ENCODE measurements at regions not wholly inside any gene's neighbourhood (a gene's known extent, or its start where the extent isn't known, plus 50 kb on each side); places are given as distances from the start of the nearest gene placed in this dataset.
"Not testable (repeated sequence)": the region's sequence is repeated elsewhere in the genome, so short reads cannot be mapped to it uniquely, and the experiment has no call there.

DNA sequence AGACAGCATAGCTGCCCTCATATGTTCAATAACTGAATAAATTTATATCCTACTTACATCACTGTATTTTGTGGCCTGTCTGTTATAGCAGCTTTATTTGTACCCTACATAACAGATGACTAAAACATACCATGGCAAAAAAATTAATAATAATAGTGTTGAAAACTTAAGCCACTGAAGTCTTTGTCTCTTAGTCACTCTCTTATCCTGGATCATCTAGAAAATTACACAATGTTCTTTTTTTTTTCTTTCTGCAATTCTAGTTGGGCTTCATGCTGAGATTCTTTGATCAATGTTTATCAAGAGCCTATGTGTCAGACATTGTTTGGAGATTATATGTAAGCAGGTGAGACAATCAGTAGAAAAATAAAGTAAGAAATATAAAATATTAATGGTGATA, 519.3 kb upstream of the ARPP21 start:
- Histone ChIP-seq H3K4me3 (replicated peaks; ENCODE audit: low read depth, low read length) (no peak overlapping the region), H3K27me3 (replicated peaks; ENCODE audit: control insufficient read depth, insufficient read depth, low read length) (no peaks in the 10 kb centered on the region), H3K36me3 (ENCODE audit: control insufficient read depth, insufficient read depth, low read length) (no peaks in the 10 kb centered on the region)
- TF ChIP-seq, protein P1, sequence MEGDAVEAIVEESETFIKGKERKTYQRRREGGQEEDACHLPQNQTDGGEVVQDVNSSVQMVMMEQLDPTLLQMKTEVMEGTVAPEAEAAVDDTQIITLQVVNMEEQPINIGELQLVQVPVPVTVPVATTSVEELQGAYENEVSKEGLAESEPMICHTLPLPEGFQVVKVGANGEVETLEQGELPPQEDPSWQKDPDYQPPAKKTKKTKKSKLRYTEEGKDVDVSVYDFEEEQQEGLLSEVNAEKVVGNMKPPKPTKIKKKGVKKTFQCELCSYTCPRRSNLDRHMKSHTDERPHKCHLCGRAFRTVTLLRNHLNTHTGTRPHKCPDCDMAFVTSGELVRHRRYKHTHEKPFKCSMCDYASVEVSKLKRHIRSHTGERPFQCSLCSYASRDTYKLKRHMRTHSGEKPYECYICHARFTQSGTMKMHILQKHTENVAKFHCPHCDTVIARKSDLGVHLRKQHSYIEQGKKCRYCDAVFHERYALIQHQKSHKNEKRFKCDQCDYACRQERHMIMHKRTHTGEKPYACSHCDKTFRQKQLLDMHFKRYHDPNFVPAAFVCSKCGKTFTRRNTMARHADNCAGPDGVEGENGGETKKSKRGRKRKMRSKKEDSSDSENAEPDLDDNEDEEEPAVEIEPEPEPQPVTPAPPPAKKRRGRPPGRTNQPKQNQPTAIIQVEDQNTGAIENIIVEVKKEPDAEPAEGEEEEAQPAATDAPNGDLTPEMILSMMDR (IDR thresholded peaks at IDR 0.05; ENCODE audit: insufficient read depth, low read length, poor library complexity, severe bottlenecking), result no peak
- DNase-seq (ENCODE audit: extremely low read depth, insufficient read length), result no peak

DNA sequence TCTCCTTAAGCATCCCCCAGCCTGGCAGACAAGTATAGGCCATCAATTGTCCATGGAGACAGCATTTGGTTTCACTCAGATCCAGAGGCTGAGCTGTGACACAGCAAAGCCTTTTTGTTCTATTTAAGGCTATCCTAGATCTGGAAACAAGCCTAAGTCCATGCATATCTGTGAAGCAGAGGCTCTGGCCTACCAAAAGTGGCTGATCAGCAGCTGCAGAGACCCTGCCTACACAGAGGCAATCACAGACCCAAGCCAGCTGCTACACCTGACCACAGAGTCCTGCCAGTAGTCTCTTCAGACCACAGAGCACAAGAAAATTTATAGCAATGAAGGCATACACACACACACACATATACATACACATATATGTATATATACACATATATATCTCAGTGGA, 501.7 kb upstream of the ARPP21 start:
- TF ChIP-seq, protein P1 (IDR thresholded peaks at IDR 0.05; ENCODE audit: insufficient read depth, low read length, poor library complexity, severe bottlenecking), result no peak
- Histone ChIP-seq H3K4me3 (replicated peaks; ENCODE audit: low read depth, low read length) (no peak overlapping the region), H3K36me3 (ENCODE audit: control insufficient read depth, insufficient read depth, low read length) (no peaks in the 10 kb centered on the region), H3K27me3 (replicated peaks; ENCODE audit: control insufficient read depth, insufficient read depth, low read length) (no peaks in the 10 kb centered on the region)
- no peak for DNase-seq (ENCODE audit: extremely low read depth, insufficient read length)

DNA sequence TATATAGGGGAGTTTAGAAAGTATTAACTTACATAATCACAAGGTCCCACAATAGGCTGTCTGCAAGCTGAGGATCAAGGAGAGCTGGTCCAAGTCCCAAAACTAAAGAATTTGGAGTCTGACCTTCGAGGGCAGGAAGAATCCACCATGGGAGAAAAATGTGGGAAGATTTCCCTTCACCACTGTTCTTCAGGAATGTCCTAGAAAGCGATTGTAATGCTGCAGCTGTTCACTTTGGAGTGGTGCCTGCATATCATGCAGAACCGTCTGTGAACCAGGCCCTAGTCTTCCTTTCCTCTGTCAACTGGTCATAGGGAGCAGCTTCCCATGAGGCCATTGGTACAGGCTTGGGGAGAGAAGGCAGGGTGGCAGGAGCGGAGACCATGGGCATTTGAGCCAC, 497.9 kb upstream of the ARPP21 start:
- no peaks in the 10 kb centered on the region for H3K36me3 ChIP-seq (ENCODE audit: control insufficient read depth, insufficient read depth, low read length)
- TF ChIP-seq, protein P1 (IDR thresholded peaks at IDR 0.05; ENCODE audit: insufficient read depth, low read length, poor library complexity, severe bottlenecking), result no peak
- no peak overlapping the region for H3K4me3 ChIP-seq (replicated peaks; ENCODE audit: low read depth, low read length)
- DNase-seq (ENCODE audit: extremely low read depth, insufficient read length), result no peak
- no peaks in the 10 kb centered on the region for H3K27me3 ChIP-seq (replicated peaks; ENCODE audit: control insufficient read depth, insufficient read depth, low read length)

DNA sequence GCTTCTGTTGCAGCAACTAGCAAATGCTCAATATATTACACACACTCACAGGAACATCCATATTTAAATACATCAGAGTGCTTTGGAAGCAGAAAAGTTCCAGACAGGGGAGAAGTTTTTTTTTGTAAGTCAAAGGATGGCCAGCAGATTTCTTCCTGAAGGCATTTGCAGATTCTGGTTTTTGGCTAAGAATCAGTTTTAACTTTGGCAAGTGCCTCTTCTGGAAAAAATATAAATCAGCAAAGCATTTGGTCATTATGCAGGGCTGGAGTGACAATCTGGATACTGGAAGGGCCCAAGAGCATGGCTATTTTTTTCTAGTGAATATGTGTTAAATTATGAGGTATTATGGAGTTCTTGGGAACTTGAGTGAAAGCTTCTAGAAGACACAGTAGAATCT, 495.3 kb upstream of the ARPP21 start:
- TF ChIP-seq, protein P1 (IDR thresholded peaks at IDR 0.05; ENCODE audit: insufficient read depth, low read length, poor library complexity, severe bottlenecking), result no peak
- DNase-seq (ENCODE audit: extremely low read depth, insufficient read length), result no peak
- Histone ChIP-seq H3K36me3 (ENCODE audit: control insufficient read depth, insufficient read depth, low read length) (no peaks in the 10 kb centered on the region), H3K27me3 (replicated peaks; ENCODE audit: control insufficient read depth, insufficient read depth, low read length) (no peaks in the 10 kb centered on the region), H3K4me3 (replicated peaks; ENCODE audit: low read depth, low read length) (no peak overlapping the region)

DNA sequence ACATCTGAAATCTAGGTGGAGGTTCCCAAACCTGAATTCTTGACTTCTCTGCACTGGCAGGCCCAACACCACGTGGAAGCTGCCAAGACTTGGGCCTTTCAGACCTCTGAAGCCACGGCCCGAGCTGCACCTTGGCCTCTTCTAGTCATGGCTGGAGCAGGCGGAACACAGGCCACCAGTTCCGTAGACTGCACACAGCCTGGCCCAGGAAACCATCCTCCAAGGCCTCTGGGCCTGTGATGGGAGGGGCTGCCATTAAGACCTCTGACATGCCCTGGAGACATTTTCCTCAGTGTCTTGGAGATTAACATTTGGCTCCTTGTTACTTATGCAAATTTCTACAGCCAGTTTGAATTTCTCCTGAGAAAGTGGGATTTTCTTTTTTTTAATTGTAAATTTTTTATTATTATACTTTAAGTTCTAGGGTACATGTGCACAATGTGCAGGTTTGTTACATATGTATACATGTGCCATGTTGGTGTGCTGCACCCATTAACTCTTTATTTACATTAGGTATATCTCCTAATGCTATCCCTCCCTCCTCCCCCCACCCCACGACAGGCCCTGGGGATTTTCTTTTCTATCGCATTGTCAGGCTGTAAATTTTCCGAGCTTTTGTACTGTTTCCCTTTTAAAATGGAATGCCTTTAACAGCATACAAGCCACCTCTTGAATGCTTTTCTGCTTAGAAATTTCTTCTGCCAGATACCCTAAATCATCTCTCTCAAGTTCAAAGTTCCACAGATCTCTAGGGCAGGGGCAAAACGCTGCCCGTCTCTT, 492.9 kb upstream of the ARPP21 start:
- not testable (repeated sequence) for H3K4me3 ChIP-seq (replicated peaks; ENCODE audit: low read depth, low read length); DNase-seq (ENCODE audit: extremely low read depth, insufficient read length); H3K36me3 ChIP-seq (ENCODE audit: control insufficient read depth, insufficient read depth, low read length); H3K27me3 ChIP-seq (replicated peaks; ENCODE audit: control insufficient read depth, insufficient read depth, low read length)

DNA sequence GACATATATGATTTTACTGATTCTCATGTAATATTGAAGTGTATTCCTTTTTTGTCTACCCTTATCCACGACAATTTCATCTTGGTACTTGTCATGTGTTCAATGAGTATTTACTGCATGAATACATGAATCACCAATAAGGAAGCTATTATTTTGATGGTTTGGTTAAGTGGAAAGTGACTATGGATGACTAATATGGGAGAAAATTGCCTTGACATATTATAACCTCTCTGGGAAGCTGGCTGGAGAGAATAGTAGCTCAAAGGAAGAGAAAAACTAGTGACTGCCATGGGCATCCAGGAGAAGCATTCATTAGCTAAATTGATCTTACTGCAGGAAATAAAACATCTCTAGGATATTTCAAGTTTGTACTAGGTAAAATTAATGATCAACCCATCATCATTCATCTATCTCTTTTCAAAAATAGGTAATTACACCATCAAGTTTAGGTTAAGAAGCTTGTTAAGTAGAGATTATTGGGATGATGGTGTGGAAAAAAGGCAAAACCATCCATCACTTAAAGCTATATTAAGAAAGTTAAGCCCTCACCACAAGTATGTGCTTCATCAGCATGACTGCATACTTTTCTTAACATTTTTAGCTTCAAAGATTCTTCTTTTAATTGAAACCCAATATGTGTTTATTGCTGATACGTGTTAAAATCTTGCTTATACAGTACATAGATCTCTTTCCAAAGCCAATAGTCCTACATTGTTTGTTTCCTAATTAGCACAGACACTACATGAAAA, 455.2 kb upstream of the ARPP21 start:
- DNase-seq (ENCODE audit: extremely low read depth, insufficient read length), result no peak
- no peaks in the 10 kb centered on the region for H3K27me3 ChIP-seq (replicated peaks; ENCODE audit: control insufficient read depth, insufficient read depth, low read length)
- no peaks in the 10 kb centered on the region for H3K36me3 ChIP-seq (ENCODE audit: control insufficient read depth, insufficient read depth, low read length)
- H3K4me3 ChIP-seq (replicated peaks; ENCODE audit: low read depth, low read length), result no peak overlapping the region
- TF ChIP-seq, protein P1 (IDR thresholded peaks at IDR 0.05; ENCODE audit: insufficient read depth, low read length, poor library complexity, severe bottlenecking), result no peak

Measured in GM06990 (cell line).